GM18909 (cell line): ENCODE measurements at regions not wholly inside any gene's neighbourhood (a gene's known extent, or its start where the extent isn't known, plus 50 kb on each side); places are given as distances from the start of the nearest gene placed in this dataset.

Experiments used
- ATAC-seq: cut with Tn5 transposase; IDR thresholded peaks from one replicate; pipeline ENCODE4 v1.9.1; 2021; ENCODE audit warnings: mild to moderate bottlenecking; ENCODE audit not compliant: unreplicated experiment, poor library complexity

- ATAC-seq = no peak
Measured at GRCh38 chr2:104430359-104430740, 423.6 kb upstream of the POU3F3 start.

- ATAC-seq = no peak
Measured at GRCh38 chr2:104430852-104431251, 423.1 kb upstream of the POU3F3 start.

DNA sequence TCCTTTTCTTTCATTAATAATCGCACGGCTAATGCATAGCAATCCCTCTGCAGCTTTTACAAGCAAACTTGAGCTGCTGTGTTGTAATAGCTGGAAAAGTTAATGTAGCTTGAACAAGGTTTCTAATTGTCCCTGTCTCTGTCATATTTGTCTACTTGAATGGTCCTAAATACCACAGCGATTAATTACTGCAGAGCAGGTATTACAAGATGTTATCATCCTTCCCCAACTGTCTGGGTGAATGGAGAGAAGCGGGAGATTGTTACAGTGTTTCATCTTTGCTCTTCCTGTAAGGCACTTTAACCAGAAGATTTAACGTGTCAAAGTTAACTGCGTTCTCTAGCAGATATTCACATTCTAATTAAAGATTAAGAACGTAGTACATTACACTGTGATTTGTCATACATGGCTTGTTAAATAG lies 422.2 kb upstream of the POU3F3 start:
- no peak for ATAC-seq

DNA sequence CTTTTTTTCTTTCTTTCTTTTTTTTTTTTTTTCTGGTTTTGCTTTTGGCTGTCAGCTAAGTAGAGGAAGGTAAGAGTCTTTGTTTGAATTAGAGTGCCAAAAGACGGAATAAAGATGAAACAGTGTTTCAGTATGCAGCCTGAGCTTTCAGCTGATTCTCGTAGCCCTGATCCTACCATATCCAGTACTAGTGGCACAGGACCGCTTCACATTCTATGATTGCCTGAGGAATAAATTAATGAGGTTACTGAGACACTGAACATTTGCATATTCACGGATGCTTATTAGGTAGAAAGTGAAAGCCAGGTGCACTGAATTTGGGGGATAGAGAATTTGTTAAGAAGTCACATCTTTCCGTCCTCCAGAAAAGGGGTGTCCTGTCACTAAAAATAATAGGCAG lies 421.5 kb upstream of the POU3F3 start:
- ATAC-seq = no peak

DNA sequence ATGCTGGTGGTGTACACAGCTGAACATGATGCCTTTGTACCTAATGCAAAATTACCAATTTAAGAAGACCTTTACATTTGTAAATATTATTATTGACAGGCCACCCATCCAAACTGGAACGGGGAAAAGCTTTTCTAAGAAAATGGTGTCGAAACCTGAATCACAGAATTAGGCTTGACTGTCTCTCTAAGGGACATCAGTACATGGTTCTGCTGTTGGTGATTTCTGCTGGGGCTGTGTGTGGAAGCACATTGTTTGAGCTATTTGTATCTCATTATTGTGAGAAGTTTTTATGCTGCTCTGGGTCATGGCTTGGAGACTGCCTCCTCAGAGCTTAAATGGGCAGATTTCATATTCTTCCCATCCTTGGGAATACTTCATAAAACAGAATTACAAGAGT lies 420.9 kb upstream of the POU3F3 start:
- ATAC-seq = no peak

GRCh38 chr2:104433657-104434056 lies 420.3 kb upstream of the POU3F3 start:
- no peak for ATAC-seq

DNA sequence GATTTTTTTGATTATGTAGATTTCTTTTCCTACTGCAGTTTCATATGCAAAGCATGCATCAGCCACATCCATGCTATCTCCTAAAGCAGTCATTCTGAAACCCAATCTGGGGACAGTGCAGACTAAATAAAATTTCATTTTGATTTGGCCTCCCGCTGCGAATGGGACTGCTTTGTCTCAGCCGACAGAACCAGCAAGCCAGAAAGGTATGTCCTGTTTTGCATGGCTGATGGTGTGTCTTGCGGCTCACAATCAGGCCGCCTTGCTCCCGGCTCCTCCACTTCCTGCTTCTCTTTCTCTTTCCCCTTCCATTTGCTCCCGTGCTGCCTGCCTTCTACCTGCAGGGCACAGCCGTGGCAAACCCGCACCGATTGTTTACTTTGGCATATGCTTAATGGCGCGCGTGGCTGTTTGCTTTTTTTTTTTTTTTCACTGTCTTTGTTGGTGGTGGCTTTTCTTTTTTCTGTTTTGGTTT lies 419.6 kb upstream of the POU3F3 start:
- ATAC-seq = peak; percentile 78

- ATAC-seq = no peak
Measured at GRCh38 chr2:104434966-104435365, 418.9 kb upstream of the POU3F3 start.

DNA sequence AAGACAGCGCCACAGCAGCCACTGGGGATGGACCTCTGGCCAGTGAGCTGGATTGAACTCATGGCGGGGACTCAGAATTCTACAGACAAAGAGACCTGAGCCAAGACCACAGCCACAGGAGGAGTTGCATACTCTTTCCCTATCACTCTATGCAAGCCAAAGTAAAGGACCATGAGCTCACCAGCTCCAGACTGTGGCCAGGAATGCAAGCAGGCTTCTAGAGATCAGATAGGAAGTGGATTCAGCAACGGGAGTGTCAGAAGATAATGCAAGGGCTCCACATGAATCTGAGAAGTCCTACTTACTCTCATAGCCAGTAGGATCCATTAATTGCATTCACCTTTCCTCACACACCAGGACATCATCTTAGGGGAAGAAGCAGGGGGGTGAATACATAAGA lies 415.4 kb upstream of the POU3F3 start:
- no peak for ATAC-seq

DNA sequence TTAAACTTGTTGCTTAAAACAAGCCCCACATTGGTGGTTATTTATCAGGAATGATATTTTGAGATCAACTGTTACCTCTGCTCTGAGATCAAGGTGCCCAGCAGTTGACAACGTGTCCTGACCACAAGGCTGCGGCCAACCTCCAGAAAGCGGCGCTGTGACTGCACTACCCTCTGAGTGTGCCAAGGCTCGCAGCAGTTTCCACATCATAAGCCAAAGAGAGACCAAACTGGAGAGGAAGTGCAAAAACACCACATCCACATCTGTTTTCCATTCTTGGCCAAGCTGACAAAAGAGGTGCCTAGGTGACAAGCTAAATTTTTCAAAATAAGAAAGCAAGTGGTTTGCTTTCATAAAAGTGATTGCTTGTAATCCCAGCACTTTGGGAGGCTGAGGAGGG lies 410.8 kb upstream of the POU3F3 start:
- no peak for ATAC-seq

GRCh38 chr2:104444392-104444791 lies 409.5 kb upstream of the POU3F3 start:
- ATAC-seq = no peak

GRCh38 chr2:104444889-104445288 lies 409.0 kb upstream of the POU3F3 start:
- no peak for ATAC-seq

DNA sequence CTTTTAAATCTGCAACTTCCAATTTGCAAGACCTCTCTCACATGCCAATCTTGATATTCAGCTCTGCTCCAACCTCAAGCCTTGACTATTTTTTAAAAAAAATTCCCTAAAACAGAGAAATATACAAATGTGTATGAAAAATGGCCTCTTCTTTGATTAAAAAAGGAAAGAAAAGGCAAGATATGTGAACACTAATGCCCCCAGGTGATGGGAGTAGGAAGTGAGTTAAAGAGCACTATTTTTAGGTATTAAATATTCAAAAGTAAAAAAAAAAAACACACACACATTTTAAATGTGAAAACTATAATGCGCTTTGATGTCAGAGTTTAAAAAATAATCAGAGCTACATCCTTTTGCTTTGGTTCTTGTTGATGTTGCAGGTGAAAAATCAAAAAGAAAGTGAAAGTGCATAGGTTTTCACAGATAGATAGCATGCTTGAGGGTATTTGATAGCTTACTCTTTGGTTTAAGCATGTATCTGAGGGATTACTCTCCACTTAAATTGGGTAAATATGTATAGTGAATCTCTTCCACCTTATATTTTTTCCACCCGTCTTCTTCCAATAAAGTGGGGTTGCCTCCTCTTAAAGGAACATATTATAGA lies 406.0 kb upstream of the POU3F3 start:
- ATAC-seq = no peak

GRCh38 chr2:104448661-104449440 lies 405.1 kb upstream of the POU3F3 start:
- ATAC-seq = no peak

DNA sequence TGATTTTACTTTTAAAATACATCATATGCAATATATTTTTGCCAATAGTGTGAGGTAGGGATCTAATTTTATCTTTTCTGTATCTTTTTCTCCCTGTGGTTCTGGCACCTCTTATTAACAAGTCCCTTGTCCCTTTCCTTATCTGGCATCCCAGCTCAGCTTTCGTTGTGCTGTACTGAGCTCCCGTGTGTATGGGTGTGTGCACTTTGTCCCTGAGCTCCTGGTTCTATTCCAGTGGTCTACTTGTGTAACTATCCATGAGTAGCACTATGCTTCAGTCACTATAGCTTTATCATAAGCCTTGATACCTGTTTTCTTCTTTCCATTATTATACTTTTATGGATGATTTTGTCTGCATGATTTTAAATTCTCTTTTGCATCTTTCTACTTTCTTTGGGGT lies 401.4 kb upstream of the POU3F3 start:
- ATAC-seq = no peak

DNA sequence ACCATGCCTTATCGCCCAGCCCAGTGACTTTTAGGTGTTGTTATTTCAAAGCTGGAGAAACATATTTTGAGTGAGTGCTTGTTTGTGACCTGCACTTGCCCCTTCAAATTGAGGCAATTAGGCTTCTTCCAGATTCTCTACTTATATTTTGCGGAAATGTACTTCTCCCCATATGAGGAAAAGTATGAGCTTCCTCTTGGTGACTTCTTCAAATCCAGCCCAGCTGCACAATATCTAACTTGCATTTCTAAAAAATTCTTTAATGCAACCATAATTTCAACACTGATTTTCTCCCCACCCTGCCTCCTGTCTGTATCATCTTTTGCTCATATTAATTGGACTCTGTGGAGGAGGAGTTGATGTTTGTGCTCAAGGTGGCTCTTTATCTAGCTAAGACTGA lies 391.2 kb upstream of the POU3F3 start:
- no peak for ATAC-seq

DNA sequence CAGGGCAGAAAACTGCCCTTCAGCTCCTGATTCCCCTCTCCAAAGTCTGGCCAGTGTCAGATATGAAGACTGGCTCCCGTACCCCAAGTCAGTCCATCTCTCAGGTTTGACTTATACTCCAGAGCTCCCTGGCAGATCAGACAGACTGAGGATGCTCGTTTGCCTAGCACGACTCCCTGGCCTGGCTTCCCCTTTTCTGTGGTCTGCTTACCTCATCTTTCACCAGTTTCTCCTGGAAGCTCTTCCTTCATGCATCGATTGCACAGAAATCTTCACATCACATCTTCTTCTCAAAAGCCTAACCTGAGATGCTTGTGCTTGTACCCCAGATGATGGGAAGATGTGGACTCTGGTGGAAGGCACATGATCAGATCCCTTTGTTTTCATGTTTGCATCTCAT lies 387.9 kb upstream of the POU3F3 start:
- no peak for ATAC-seq

GRCh38 chr2:104468846-104469245 lies 385.1 kb upstream of the POU3F3 start:
- no peak for ATAC-seq

DNA sequence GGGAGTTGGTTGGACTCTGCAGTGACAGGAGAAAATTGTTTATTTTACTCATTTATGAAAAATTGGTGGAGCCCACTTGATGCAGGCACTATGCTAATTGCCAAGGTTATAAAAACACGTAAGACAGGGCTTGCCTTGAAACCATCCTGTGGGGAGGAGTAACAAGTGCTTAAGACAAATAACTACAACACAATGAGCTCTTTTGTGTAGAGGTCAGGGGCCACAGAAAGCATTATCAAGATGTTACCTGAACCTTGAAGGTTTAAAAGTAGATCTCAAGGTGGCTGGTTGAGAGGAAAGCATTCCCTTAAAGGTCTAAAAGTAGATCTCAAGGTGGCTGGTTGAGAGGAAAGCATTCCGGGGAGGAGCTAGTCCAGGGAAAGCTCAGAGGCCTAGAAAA lies 381.8 kb upstream of the POU3F3 start:
- ATAC-seq = no peak

DNA sequence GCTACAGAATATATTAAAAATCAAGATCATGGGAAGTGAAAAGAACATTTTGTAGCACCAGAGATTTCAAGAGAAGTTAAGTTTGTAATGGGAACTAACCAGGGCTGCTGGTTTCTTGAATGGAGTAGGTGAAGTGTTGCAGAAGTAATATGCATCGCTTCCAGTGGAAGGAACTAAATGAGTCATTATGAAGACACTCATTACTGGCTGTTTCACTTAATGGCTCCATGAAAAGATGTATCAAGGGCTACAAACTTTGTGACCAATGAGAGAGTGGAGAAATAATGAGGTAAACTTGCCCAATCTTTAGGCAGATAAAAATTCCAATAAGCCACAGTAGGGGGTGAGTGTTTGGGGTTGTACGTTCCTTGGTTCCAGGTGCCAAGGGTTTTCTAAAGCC lies 380.4 kb upstream of the POU3F3 start:
- no peak for ATAC-seq

GRCh38 chr2:104474716-104475115 lies 379.2 kb upstream of the POU3F3 start:
- no peak for ATAC-seq

GRCh38 chr2:104476075-104476474 lies 377.8 kb upstream of the POU3F3 start:
- ATAC-seq = no peak
